Mesenchymal stem cell (in vitro differentiated cells and primary cell): ENCODE measurements at regions not wholly inside any gene's neighbourhood (a gene's known extent, or its start where the extent isn't known, plus 50 kb on each side); places are given as distances from the start of the nearest gene placed in this dataset.

ENCODE experiments used
- DNase-seq: peaks from one replicate; pipeline ENCODE4 v3.0.0-alpha.2; 2013
- H2AFZ ChIP-seq: one replicate; pipeline ENCODE4 v1.6.1; 2013; ENCODE audit warnings: low read depth, mild to moderate bottlenecking, control low read depth, inconsistent platforms, low read length, moderate library complexity
- H2AK5ac ChIP-seq: 2 replicates; pipeline ENCODE4 v1.6.1; 2013; ENCODE audit warnings: low read length, moderate library complexity, mild to moderate bottlenecking, inconsistent platforms; ENCODE audit not compliant: severe bottlenecking
- H2BK120ac ChIP-seq: one replicate; pipeline ENCODE4 v1.6.1; 2013; ENCODE audit warnings: low read depth, mild to moderate bottlenecking, inconsistent platforms, low read length, moderate library complexity
- H2BK12ac ChIP-seq, 2 experiments: one replicate each; pipeline ENCODE4 v1.6.1; 2013; ENCODE audit warnings: inconsistent platforms in 2 of 2, low read length in 2 of 2, mild to moderate bottlenecking in 2 of 2, moderate library complexity in 2 of 2, control low read depth in 1 of 2
- H2BK15ac ChIP-seq: one replicate; pipeline ENCODE4 v1.6.1; 2013; ENCODE audit warnings: mild to moderate bottlenecking, low read depth, inconsistent platforms; ENCODE audit not compliant: poor library complexity, severe bottlenecking
- H2BK5ac ChIP-seq: 2 replicates; pipeline ENCODE4 v1.6.1; 2013; ENCODE audit warnings: low read depth, mild to moderate bottlenecking, low read length, control low read depth, inconsistent platforms; ENCODE audit not compliant: poor library complexity, severe bottlenecking
- H3K14ac ChIP-seq, 2 experiments: one replicate each; pipeline ENCODE4 v1.6.1; 2013; ENCODE audit warnings: inconsistent platforms in 2 of 2, low read length in 2 of 2, control low read depth in 1 of 2, mild to moderate bottlenecking in 1 of 2, moderate library complexity in 1 of 2
- H3K18ac ChIP-seq, 2 experiments: one replicate each; pipeline ENCODE4 v1.6.1; 2013; ENCODE audit warnings: inconsistent platforms in 2 of 2, low read length in 2 of 2, control low read depth in 1 of 2, low read depth in 1 of 2, mild to moderate bottlenecking in 1 of 2
- H3K23ac ChIP-seq, 2 experiments: one replicate each; pipeline ENCODE4 v1.6.1; 2013; ENCODE audit warnings: inconsistent platforms in 2 of 2, low read length in 2 of 2, mild to moderate bottlenecking in 2 of 2, moderate library complexity in 2 of 2, control low read depth in 1 of 2
- H3K27ac ChIP-seq: 2 replicates; pipeline ENCODE4 v1.5.1; 2013; ENCODE audit warnings: mild to moderate bottlenecking, moderate library complexity, low read length, control low read depth, inconsistent platforms; ENCODE audit not compliant: poor library complexity, severe bottlenecking
- H3K27me3 ChIP-seq, 2 experiments: 2 replicates each; pipeline versions ENCODE4 v1.6.1 to v1.7.0; 2013; ENCODE audit warnings: low read length in 2 of 2, mild to moderate bottlenecking in 2 of 2, moderate library complexity in 2 of 2, control low read depth in 1 of 2, inconsistent platforms in 1 of 2; ENCODE audit not compliant: control insufficient read depth in 1 of 2, insufficient read depth in 1 of 2
- H3K36me3 ChIP-seq, 2 experiments: 2 replicates each; pipeline versions ENCODE4 v1.6.1 to v1.7.0; 2013; ENCODE audit warnings: low read length in 2 of 2, control low read depth in 1 of 2, inconsistent platforms in 1 of 2, low read depth in 1 of 2, mild to moderate bottlenecking in 1 of 2; ENCODE audit not compliant: insufficient read depth in 2 of 2, control insufficient read depth in 1 of 2
- H3K4ac ChIP-seq, 2 experiments: one replicate each; pipeline ENCODE4 v1.6.1; 2013; ENCODE audit warnings: inconsistent platforms in 2 of 2, low read length in 2 of 2, mild to moderate bottlenecking in 2 of 2, moderate library complexity in 2 of 2, control low read depth in 1 of 2, low read depth in 1 of 2
- H3K4me1 ChIP-seq: 2 replicates; pipeline ENCODE4 v1.6.1; 2013; ENCODE audit warnings: low read depth, low read length, control low read depth; ENCODE audit not compliant: control insufficient read depth, insufficient read depth
- H3K4me2 ChIP-seq: 2 replicates; pipeline ENCODE4 v1.6.1; 2013; ENCODE audit warnings: low read length, mild to moderate bottlenecking, inconsistent platforms; ENCODE audit not compliant: poor library complexity, severe bottlenecking
- H3K4me3 ChIP-seq, 2 experiments: 2 replicates each; pipeline versions ENCODE4 v1.5.1 to v1.7.0; 2013; ENCODE audit warnings: low read length in 2 of 2, mild to moderate bottlenecking in 2 of 2, control low read depth in 1 of 2, low read depth in 1 of 2; ENCODE audit not compliant: insufficient read depth in 1 of 2
- H3K79me1 ChIP-seq: replicated peaks from 2 replicates; pipeline ENCODE4 v1.6.1; 2013; ENCODE audit warnings: mild to moderate bottlenecking, control low read depth, low read length, inconsistent platforms; ENCODE audit not compliant: poor library complexity, severe bottlenecking
- H3K9ac ChIP-seq: 2 replicates; pipeline ENCODE4 v1.7.0; 2013; ENCODE audit warnings: mild to moderate bottlenecking, low read length, moderate library complexity
- H3K9me3 ChIP-seq: 2 replicates; pipeline ENCODE4 v1.7.0; 2013; ENCODE audit warnings: mild to moderate bottlenecking, low read length; ENCODE audit not compliant: control insufficient read depth
- H4K8ac ChIP-seq: one replicate; pipeline ENCODE4 v1.6.1; 2013; ENCODE audit warnings: inconsistent platforms, mild to moderate bottlenecking, low read length, moderate library complexity
- H4K91ac ChIP-seq: one replicate; pipeline ENCODE4 v1.6.1; 2013; ENCODE audit warnings: mild to moderate bottlenecking, low read length, inconsistent platforms
- WGBS: methylation state at CpG from one replicate; pipeline ENCODE4 v1.1.7; 2013; ENCODE audit warnings: mixed read lengths; 5-methylcytosine and 5-hydroxymethylcytosine counted together

DNA sequence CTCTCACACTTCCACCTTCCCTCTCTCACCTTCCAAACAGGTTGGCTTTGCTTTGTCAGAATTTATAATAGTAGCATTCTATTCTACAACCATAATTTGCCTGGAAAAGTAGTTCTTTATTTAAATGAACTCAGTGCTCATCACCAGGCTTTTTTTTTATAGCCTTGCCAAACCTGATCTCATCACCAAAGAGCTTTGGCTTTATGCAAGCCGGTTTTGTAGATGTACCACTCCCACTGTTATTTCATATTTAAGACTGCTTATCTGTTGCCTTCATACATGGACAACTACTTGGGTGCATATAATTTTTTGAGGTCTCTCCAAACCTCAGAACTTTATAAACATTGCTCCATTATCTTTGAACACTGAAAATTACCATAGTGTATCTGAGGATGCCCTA lies 246.1 kb upstream of the PPP2R3A start:
- Histone ChIP-seq H2BK15ac (no peak overlapping the region), H2AFZ (no peak overlapping the region), H2BK120ac (no peak overlapping the region), H3K4me2 (no peak overlapping the region), H3K27ac (no peak overlapping the region), H3K9me3 (peaks cover 10% of the 10 kb centered on the region), H3K9ac (no peak overlapping the region), H2BK5ac (no peak overlapping the region), H3K18ac (no peak overlapping the region), H3K79me1 (no peaks in the 10 kb centered on the region), H3K36me3 (no peaks in the 10 kb centered on the region), H3K23ac (no peak overlapping the region), H4K91ac (no peak overlapping the region), H3K4ac (no peak overlapping the region), H3K27me3 (no peaks in the 10 kb centered on the region), H3K14ac (no peak overlapping the region), H2BK12ac (no peak overlapping the region), H2AK5ac (no peak overlapping the region), H3K4me3 (no peak overlapping the region), H3K4me1 (no peaks in the 10 kb centered on the region), H4K8ac (no peak overlapping the region)
- 88% methylated on average over 1 of the region's 1 CpG for WGBS
- DNase-seq: no peak

DNA sequence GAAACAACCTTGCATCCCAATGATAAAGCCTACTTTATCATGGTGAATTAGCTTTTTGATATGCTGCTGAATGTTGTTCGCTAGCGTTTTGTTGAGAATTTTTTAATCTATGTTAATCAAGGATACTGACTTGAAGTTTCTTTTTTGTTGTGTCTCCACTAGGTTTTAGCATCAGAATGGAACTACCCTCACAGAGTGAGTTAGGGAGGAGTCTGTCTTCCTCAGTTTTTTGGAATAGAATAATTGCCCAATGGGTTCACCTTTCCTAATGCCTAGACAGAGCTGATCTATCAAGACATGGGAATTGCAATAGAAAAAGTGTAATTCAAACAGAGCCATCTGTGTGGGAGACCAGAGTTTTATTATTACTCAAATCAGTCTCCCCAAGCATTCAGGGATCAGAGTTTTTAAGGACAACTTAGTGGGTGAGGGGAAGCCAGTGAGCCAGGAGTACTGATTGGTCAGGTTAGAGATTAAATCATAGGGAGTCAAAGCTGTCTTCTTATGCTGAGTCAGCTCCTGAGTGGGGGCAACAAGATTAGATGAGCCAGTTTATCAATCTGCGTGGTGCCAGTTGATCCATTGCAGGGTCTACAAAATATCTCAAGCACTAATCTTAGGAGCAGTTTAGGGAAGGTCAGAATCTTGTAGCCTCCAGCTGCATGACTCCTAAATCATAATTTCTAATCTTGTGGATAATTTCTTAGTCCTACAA lies 237.4 kb upstream of the PPP2R3A start:
- Histone ChIP-seq H2AFZ (no peak overlapping the region), H3K4ac (no peak overlapping the region), H3K79me1 (no peaks in the 10 kb centered on the region), H2BK15ac (no peak overlapping the region), H3K23ac (no peak overlapping the region), H2BK5ac (no peak overlapping the region), H2AK5ac (no peak overlapping the region), H4K91ac (no peak overlapping the region), H4K8ac (no peak overlapping the region), H3K14ac (no peak overlapping the region), H3K27ac (no peak overlapping the region), H3K27me3 (no peaks in the 10 kb centered on the region), H3K4me1 (no peaks in the 10 kb centered on the region), H2BK120ac (no peak overlapping the region), H3K36me3 (no peaks in the 10 kb centered on the region), H3K4me2 (no peak overlapping the region), H2BK12ac (no peak overlapping the region), H3K4me3 (no peak overlapping the region), H3K18ac (no peak overlapping the region), H3K9ac (no peak overlapping the region), H3K9me3 (peaks cover 49% of the 10 kb centered on the region)
- no peak for DNase-seq
- WGBS: 83% methylated on average over 2 of the region's 3 CpGs

- Histone ChIP-seq H3K9me3 (peaks cover 38% of the 10 kb centered on the region), H2BK12ac (no peak overlapping the region), H3K14ac (no peak overlapping the region), H3K23ac (no peak overlapping the region), H3K27ac (no peak overlapping the region), H3K4me2 (no peak overlapping the region), H3K79me1 (no peaks in the 10 kb centered on the region), H3K36me3 (no peaks in the 10 kb centered on the region), H3K9ac (no peak overlapping the region), H2BK5ac (no peak overlapping the region), H4K8ac (no peak overlapping the region), H2BK120ac (no peak overlapping the region), H2AK5ac (no peak overlapping the region), H4K91ac (no peak overlapping the region), H2AFZ (no peak overlapping the region), H2BK15ac (no peak overlapping the region), H3K4ac (no peak overlapping the region), H3K27me3 (no peaks in the 10 kb centered on the region), H3K4me1 (no peaks in the 10 kb centered on the region), H3K4me3 (no peak overlapping the region), H3K18ac (no peak overlapping the region)
- no peak for DNase-seq
- WGBS: 66% methylated on average over 2 of the region's 2 CpGs
Measured at GRCh38 chr3:135731546-135731945, 234.0 kb upstream of the PPP2R3A start.

DNA sequence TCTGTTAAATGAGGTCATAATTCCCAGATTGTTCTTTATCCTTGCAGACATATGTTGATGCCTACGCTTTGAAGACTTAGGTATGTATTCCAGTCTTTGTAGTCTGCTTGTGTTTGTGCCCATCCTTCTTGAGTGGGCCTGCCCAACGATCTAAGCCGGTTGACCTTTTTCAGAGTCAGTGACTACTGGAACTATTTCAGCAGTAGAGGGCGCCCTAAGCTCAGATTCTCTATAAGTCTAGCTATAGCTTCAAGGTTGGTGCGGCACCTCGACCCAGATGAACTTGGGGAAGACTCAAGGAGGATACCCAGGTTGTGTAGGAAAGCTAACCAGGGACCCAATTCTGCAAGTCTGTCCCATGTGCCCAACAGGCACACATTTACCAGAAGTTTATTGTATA lies 228.8 kb upstream of the PPP2R3A start:
- H3K4me1 ChIP-seq: no peaks in the 10 kb centered on the region
- no peak overlapping the region for H2AK5ac ChIP-seq
- no peak for DNase-seq
- no peak overlapping the region for H3K4ac ChIP-seq
- no peaks in the 10 kb centered on the region for H3K36me3 ChIP-seq
- no peak overlapping the region for H4K8ac ChIP-seq
- 30% methylated on average over 6 of the region's 6 CpGs for WGBS
- H2BK12ac ChIP-seq: no peak overlapping the region
- H2BK120ac ChIP-seq: no peak overlapping the region
- H3K27me3 ChIP-seq: no peaks in the 10 kb centered on the region
- H3K79me1 ChIP-seq: no peaks in the 10 kb centered on the region
- H3K9ac ChIP-seq: no peak overlapping the region
- no peak overlapping the region for H4K91ac ChIP-seq
- no peak overlapping the region for H3K23ac ChIP-seq
- H3K27ac ChIP-seq: no peak overlapping the region
- H3K14ac ChIP-seq: no peak overlapping the region
- H3K4me3 ChIP-seq: no peak overlapping the region
- H2BK15ac ChIP-seq: no peak overlapping the region
- H2BK5ac ChIP-seq: no peak overlapping the region
- no peak overlapping the region for H3K4me2 ChIP-seq
- H2AFZ ChIP-seq: no peak overlapping the region
- no peak overlapping the region for H3K18ac ChIP-seq
- H3K9me3 ChIP-seq: peaks cover 35% of the 10 kb centered on the region
